Osteocyte (in vitro differentiated cells): ENCODE measurements at regions not wholly inside any gene's neighbourhood (a gene's known extent, or its start where the extent isn't known, plus 50 kb on each side); places are given as distances from the start of the nearest gene placed in this dataset.

Experiments used
- DNase-seq: peaks from one replicate; pipeline ENCODE4 v3.0.0; 2021; ENCODE audit warnings: mixed read lengths; ENCODE audit not compliant: unreplicated experiment; ENCODE audit errors: extremely low spot score
- H3K27ac Mint-ChIP-seq: one replicate; pipeline ENCODE4 v1.8.0; 2021; ENCODE audit warnings: mild to moderate bottlenecking, mixed read lengths; ENCODE audit not compliant: unreplicated experiment
- H3K27me3 Mint-ChIP-seq: one replicate; pipeline ENCODE4 v1.8.0; 2021; ENCODE audit warnings: mixed read lengths; ENCODE audit not compliant: unreplicated experiment
- H3K36me3 Mint-ChIP-seq: one replicate; pipeline ENCODE4 v1.8.0; 2021; ENCODE audit warnings: mixed read lengths; ENCODE audit not compliant: unreplicated experiment
- H3K4me1 Mint-ChIP-seq: one replicate; pipeline ENCODE4 v1.8.0; 2021; ENCODE audit warnings: mixed read lengths; ENCODE audit not compliant: unreplicated experiment
- H3K4me3 Mint-ChIP-seq: one replicate; pipeline ENCODE4 v1.8.0; 2021; ENCODE audit warnings: mild to moderate bottlenecking, moderate library complexity, mixed read lengths; ENCODE audit not compliant: unreplicated experiment
- H3K9me3 Mint-ChIP-seq: one replicate; pipeline ENCODE4 v1.8.0; 2021; ENCODE audit warnings: mixed read lengths; ENCODE audit not compliant: unreplicated experiment
- CTCF ChIP-seq: fragments of 200-600 bp; sonication (generic); IDR thresholded peaks from 2 replicates; pipeline ENCODE4 v1.5.0; 2021; ENCODE audit warnings: antibody characterized with exemption, mild to moderate bottlenecking, moderate library complexity

- H3K4me3 Mint-ChIP-seq = no peak overlapping the region
- no peak overlapping the region for H3K27ac Mint-ChIP-seq
- peaks cover 14% of the 10 kb centered on the region for H3K27me3 Mint-ChIP-seq
Observed at GRCh38 chr4:121448231-121448630, 67.4 kb upstream of the QRFPR start.

GRCh38 chr4:121439669-121440068 is 58.9 kb upstream of the QRFPR start:
- H3K36me3 Mint-ChIP-seq = no peaks in the 10 kb centered on the region
- no peak for DNase-seq
- peaks cover 20% of the 10 kb centered on the region for H3K9me3 Mint-ChIP-seq
- TF ChIP-seq CTCF = no peak
- H3K27ac Mint-ChIP-seq = no peak overlapping the region
- H3K4me3 Mint-ChIP-seq = no peak overlapping the region
- no peaks in the 10 kb centered on the region for H3K4me1 Mint-ChIP-seq
- no peaks in the 10 kb centered on the region for H3K27me3 Mint-ChIP-seq

More at GRCh38 chr4:121448231-121448630, 67.4 kb upstream of the QRFPR start:
- Mint-ChIP-seq H3K4me1 (no peaks in the 10 kb centered on the region), H3K36me3 (no peaks in the 10 kb centered on the region), H3K9me3 (no peaks in the 10 kb centered on the region)
- no peak for TF ChIP-seq CTCF
- DNase-seq = no peak
